ENCODE measurements at regions not wholly inside any gene's neighbourhood (a gene's known extent, or its start where the extent isn't known, plus 50 kb on each side); places are given as distances from the start of the nearest gene placed in this dataset.
"Not testable (repeated sequence)": the region's sequence is repeated elsewhere in the genome, so short reads cannot be mapped to it uniquely, and the experiment has no call there.

GRCh38 chr1:81738875-81739274 is 61.9 kb upstream of the ADGRL2 start:
- DNase-seq (ENCODE audit: low read depth): no peak
- no peak overlapping the region for H3K4me3 ChIP-seq (ENCODE audit: low read depth, low read length)

DNA sequence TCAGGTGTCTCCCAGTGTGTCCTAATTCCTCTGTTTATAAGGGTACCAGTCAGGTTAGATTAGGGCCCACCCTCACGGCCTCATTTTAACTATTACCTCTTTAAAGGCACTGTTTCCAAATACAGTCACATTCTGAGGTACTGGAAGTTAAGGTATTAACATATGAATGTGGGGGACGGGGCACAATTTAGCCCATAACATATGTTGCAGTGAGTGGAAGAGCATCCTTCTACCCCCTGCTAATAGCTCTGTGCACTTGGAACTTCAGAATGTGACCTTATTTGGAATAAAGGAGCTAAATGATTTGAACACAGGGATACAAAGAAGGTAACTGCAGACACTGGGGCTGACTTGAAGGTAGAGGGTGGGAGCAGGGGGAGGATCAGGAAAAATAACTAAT is 67.3 kb upstream of the ADGRL2 start:
- H3K4me3 ChIP-seq (ENCODE audit: low read depth, low read length): no peak overlapping the region
- DNase-seq (ENCODE audit: low read depth): no peak

- no peak overlapping the region for H3K4me3 ChIP-seq (ENCODE audit: low read depth, low read length)
- no peak for DNase-seq (ENCODE audit: low read depth)
Observed at GRCh38 chr1:81731989-81732388, 68.7 kb upstream of the ADGRL2 start.

GRCh38 chr1:81730881-81731280 is 69.9 kb upstream of the ADGRL2 start:
- no peak overlapping the region for H3K4me3 ChIP-seq (ENCODE audit: low read depth, low read length)
- DNase-seq (ENCODE audit: low read depth): no peak

DNA sequence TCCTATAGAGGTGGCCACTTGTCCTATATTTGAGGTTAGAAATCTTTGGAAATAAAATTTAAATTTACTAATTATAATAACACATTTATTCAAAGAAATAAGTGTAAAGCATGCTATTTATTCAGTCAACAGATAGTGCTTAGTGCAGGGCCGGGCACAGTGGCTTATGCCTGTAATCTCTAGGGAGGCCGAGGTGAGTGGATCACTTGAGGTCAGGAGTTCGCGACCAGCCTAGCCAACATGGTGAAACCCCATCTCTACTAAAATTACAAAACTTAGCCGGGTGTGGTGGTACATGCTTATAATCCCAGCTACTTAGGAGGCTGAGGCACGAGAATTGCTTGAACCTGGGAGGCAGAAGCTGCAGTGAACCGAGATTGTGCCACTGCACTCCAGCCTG is 70.4 kb upstream of the ADGRL2 start:
- DNase-seq (ENCODE audit: low read depth); H3K4me3 ChIP-seq (ENCODE audit: low read depth, low read length): not testable (repeated sequence)

GRCh38 chr1:81729818-81730217 is 70.9 kb upstream of the ADGRL2 start:
- H3K4me3 ChIP-seq (ENCODE audit: low read depth, low read length): no peak overlapping the region
- DNase-seq (ENCODE audit: low read depth): no peak

GRCh38 chr1:81729239-81729638 is 71.5 kb upstream of the ADGRL2 start:
- DNase-seq (ENCODE audit: low read depth): no peak
- H3K4me3 ChIP-seq (ENCODE audit: low read depth, low read length): no peak overlapping the region

DNA sequence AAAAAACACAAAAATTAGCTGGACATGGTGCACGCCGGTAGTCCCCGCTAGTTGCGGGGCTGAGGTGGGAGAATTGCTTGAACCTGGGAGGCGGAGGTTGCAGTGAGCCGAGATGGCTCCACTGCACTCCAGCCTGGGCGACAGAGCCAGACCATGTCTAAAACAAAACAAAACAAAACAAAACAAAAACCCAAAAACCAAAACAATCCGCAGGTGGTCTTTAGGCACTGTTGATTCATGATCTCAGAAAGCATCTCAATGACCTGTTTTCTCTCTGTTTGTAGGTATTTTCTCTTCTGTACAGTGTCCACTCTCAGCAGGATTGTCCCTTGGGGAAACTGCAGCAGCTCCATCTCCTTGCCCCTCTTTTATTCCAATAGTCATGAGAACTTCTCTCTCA is 74.9 kb upstream of the ADGRL2 start:
- H3K4me3 ChIP-seq (ENCODE audit: low read depth, low read length): no peak overlapping the region
- DNase-seq (ENCODE audit: low read depth): no peak

DNA sequence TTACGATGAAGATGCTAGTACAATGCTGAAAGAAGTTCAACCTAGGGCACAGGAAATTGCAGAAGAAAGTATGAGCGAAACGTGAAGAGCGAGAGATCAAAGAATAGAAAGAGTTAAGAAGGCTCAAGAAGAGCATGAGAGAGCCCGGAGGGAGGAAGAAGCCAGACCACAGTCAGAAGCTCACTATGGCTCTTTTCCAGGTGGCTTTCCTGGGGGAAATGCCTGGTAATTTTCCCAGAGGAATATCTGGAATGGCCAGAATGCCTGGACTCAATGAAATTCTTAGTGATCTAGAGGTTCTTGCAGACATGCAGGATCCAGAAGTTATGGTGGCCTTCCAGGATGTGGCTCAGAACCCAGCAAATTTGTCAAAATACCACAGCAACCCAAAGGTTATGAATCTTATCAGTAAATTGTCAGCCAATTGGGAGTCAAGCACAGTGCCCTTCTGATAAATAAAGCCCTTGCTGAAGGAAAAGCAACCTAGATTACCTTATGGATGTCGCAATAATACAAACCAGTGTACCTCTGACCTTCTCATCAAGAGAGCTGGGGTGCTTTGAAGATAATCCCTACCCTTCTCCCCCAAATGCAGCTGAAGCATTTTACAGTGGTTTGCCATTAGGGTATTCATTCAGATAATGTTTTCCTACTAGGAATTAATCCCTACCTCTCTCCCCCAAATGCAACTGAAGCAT is 78.0 kb upstream of the ADGRL2 start:
- not testable (repeated sequence) for DNase-seq (ENCODE audit: low read depth)

GRCh38 chr1:81720256-81720655 is 80.5 kb upstream of the ADGRL2 start:
- DNase-seq (ENCODE audit: low read depth); H3K4me3 ChIP-seq (ENCODE audit: low read depth, low read length): not testable (repeated sequence)

More for the DNA sequence above, 78.0 kb upstream of the ADGRL2 start:
- H3K4me3 ChIP-seq (ENCODE audit: low read depth, low read length): not testable (repeated sequence)

GRCh38 chr1:81717230-81717629 is 83.5 kb upstream of the ADGRL2 start:
- DNase-seq (ENCODE audit: low read depth): peak; percentile 51

DNA sequence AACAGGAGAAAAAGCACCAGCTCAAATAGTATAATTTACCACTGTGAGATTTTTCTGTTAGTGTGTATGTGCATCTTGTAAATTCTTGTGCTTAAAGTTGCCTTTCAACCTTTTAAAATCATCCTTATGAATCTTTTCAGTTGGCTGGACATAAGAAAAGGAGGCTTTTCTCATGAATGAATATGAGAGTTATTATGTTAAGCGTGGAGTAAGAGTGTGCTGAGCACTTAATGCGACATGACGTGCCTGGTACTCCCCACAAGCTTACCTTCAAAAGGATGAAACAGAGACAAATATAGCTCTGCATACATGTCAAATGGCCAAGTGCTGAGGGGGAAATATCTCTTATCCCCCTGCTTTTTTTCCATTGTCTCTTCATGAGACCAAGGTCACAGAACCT is 85.3 kb upstream of the ADGRL2 start:
- DNase-seq (ENCODE audit: low read depth): no peak
- no peak overlapping the region for H3K4me3 ChIP-seq (ENCODE audit: low read depth, low read length)

More at GRCh38 chr1:81717230-81717629, 83.5 kb upstream of the ADGRL2 start:
- no peak overlapping the region for H3K4me3 ChIP-seq (ENCODE audit: low read depth, low read length)

DNA sequence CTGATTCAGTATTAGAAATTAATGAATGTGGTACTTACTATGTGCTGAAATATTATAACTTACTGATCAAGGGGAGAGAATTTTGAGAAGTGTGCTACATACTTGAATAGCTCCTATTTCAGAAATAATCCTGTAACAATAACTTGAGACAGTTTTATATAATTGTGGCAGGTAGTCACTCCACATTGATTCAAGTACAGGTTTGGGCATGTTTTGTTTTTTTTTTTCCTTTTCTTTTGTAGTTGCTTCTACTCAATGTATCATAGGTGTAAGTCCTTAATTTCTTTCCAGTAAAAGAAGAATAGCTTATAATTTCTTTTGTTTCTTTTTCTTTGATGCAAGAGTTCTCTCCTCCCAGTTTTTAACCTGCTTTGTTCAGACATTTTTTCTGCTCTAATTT is 86.1 kb upstream of the ADGRL2 start:
- no peak for DNase-seq (ENCODE audit: low read depth)
- H3K4me3 ChIP-seq (ENCODE audit: low read depth, low read length): no peak overlapping the region

- DNase-seq (ENCODE audit: low read depth): no peak
- H3K4me3 ChIP-seq (ENCODE audit: low read depth, low read length): no peak overlapping the region
Observed at GRCh38 chr1:81712425-81712824, 88.3 kb upstream of the ADGRL2 start.

GRCh38 chr1:81710857-81711256 is 89.9 kb upstream of the ADGRL2 start:
- no peak for DNase-seq (ENCODE audit: low read depth)
- H3K4me3 ChIP-seq (ENCODE audit: low read depth, low read length): no peak overlapping the region

- no peak for DNase-seq (ENCODE audit: low read depth)
- H3K4me3 ChIP-seq (ENCODE audit: low read depth, low read length): no peak overlapping the region
Observed at GRCh38 chr1:81708250-81708649, 92.5 kb upstream of the ADGRL2 start.

- DNase-seq (ENCODE audit: low read depth): no peak
- H3K4me3 ChIP-seq (ENCODE audit: low read depth, low read length): no peak overlapping the region
Observed at GRCh38 chr1:81706650-81707435, 93.9 kb upstream of the ADGRL2 start.

GRCh38 chr1:81703756-81704463 is 96.8 kb upstream of the ADGRL2 start:
- DNase-seq (ENCODE audit: low read depth): peak; percentile 60
- no peak overlapping the region for H3K4me3 ChIP-seq (ENCODE audit: low read depth, low read length)

DNA sequence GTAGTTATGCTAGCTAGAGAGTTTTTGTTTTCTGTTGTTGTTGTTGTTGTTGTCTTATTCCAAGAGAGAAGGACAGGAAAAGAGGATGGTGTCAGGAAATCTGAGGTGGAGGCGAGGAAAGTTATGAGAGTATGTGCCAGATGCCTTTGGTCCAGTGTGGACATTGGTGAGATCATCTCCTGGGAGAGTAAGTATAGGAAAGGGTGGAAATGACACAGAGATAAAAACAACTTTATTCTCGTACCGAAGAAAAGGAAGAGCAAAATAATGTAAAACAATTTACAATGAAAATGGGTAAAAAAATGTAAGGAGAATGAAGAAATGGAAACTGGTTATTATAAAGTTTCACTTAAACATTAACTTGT is 97.4 kb upstream of the ADGRL2 start:
- H3K4me3 ChIP-seq (ENCODE audit: low read depth, low read length): peak overlapping the region; percentile 10
- peak; percentile 67 for DNase-seq (ENCODE audit: low read depth)

DNA sequence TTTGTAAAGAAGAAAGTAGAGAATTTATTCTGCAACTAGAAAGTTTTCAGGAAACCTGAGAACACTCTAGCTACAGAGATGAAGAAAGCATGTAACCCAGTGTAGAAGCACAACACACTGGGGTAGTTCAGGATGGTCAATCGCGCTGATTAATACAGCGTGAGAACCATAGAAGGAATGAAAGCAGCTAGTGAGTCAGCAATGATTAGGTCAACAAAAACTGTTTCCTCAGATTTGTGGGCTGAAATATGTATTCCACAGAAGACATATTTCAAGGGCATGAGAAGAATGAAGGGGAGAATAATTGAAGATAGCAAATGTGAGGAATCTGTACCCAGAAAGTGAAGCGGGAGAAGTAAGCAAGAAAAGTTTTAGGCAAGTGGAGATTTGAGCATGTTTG is 97.8 kb upstream of the ADGRL2 start:
- H3K4me3 ChIP-seq (ENCODE audit: low read depth, low read length): peak overlapping the region; percentile 10
- DNase-seq (ENCODE audit: low read depth): peak; percentile 91

Measured in skeletal muscle cell (primary cell).